ENCODE measurements at regions not wholly inside any gene's neighbourhood (a gene's known extent, or its start where the extent isn't known, plus 50 kb on each side); places are given as distances from the start of the nearest gene placed in this dataset.
A peak's percentile ranks its signal among the peaks of the same experiment; 100 is the strongest.

GRCh38 chr6:157757430-157758403 is 65.3 kb upstream of the SNX9 start:
- WGBS, 4 donors, result 90 to 94% (median 92%) methylated on average over 7 of the region's 7 CpGs
- H3K27ac ChIP-seq, result peak overlapping the region in 1 of 12 donors; percentile 8

DNA sequence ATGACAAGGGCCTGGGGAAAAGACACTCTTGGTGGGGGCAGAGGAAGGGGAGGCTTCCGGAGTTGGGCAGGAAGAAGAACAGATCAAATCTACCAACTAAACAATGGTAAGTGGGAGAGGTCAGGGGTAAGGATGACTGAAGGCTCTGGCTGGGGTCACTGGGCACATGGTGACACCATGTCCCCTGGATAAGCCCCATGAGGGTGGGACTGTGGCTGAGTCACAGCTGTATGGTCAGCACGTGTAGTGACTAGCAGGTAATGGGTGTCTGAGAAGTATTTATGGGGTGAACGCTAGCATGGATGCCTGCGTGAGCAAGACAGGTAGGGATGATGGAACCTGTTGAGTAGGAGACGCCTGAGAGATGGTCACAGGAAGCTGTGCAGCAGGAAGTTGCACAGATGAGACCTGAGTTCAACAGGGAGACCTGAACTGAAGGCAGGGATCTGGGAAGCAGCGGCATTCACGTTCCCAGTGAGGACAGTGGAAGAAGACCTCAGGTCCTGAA is 64.5 kb upstream of the SNX9 start:
- no peak for TF ChIP-seq POLR2A (IDR thresholded peaks at IDR 0.05)
- TF ChIP-seq, protein P1, sequence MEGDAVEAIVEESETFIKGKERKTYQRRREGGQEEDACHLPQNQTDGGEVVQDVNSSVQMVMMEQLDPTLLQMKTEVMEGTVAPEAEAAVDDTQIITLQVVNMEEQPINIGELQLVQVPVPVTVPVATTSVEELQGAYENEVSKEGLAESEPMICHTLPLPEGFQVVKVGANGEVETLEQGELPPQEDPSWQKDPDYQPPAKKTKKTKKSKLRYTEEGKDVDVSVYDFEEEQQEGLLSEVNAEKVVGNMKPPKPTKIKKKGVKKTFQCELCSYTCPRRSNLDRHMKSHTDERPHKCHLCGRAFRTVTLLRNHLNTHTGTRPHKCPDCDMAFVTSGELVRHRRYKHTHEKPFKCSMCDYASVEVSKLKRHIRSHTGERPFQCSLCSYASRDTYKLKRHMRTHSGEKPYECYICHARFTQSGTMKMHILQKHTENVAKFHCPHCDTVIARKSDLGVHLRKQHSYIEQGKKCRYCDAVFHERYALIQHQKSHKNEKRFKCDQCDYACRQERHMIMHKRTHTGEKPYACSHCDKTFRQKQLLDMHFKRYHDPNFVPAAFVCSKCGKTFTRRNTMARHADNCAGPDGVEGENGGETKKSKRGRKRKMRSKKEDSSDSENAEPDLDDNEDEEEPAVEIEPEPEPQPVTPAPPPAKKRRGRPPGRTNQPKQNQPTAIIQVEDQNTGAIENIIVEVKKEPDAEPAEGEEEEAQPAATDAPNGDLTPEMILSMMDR (IDR thresholded peaks at IDR 0.05), result no peak
- Histone ChIP-seq H3K36me3 (no peaks in the 10 kb centered on the region), H3K4me3 (no peak overlapping the region), H3K27ac (no peak overlapping the region), H3K4me1 (peaks cover 3 to 59% (median 23%) of the 10 kb centered on the region in 12 donors), H3K9me3 (no peaks in the 10 kb centered on the region), H3K27me3 (no peaks in the 10 kb centered on the region)
- intact Hi-C loops (cut with DNase I), result loop anchor here in 8 of 10 donors (5.0 to 10.0 kb wide), 6 partner anchors 91 to 314 kb away; no protein-coding TSS in a partner anchor
- 74 to 83% (median 80%) methylated on average over 7 of the region's 7 CpGs for WGBS, 4 donors
- DNase-seq, result no peak
- ATAC-seq, result peak in 2 of 4 donors; percentile 16 to 33

More at GRCh38 chr6:157757430-157758403, 65.3 kb upstream of the SNX9 start:
- intact Hi-C loops (cut with DNase I), result loop anchor here (2.0 to 10.0 kb wide), 8 partner anchors 90 to 315 kb away; no protein-coding TSS in a partner anchor
- Histone ChIP-seq H3K4me1 (peaks cover 0 to 50% (median 16%) of the 10 kb centered on the region in 12 donors), H3K9me3 (peaks cover 0 to 4% (median 0%) of the 10 kb centered on the region in 12 donors), H3K36me3 (no peaks in the 10 kb centered on the region), H3K4me3 (no peak overlapping the region), H3K27me3 (no peaks in the 10 kb centered on the region)
- ATAC-seq, result no peak
- TF ChIP-seq POLR2A (IDR thresholded peaks at IDR 0.05), result no peak
- TF ChIP-seq, protein P1 (IDR thresholded peaks at IDR 0.05), result no peak
- no peak for DNase-seq

- Histone ChIP-seq H3K9me3 (no peaks in the 10 kb centered on the region), H3K27me3 (no peaks in the 10 kb centered on the region), H3K4me1 (peaks cover 3 to 63% (median 28%) of the 10 kb centered on the region in 12 donors), H3K27ac (no peak overlapping the region), H3K4me3 (no peak overlapping the region), H3K36me3 (no peaks in the 10 kb centered on the region)
- TF ChIP-seq, protein P1 (IDR thresholded peaks at IDR 0.05), result no peak
- TF ChIP-seq POLR2A (IDR thresholded peaks at IDR 0.05), result no peak
- intact Hi-C loops (cut with DNase I), result loop anchor here in 8 of 10 donors (5.0 to 10.0 kb wide), 6 partner anchors 92 to 313 kb away; no protein-coding TSS in a partner anchor
- no peak for ATAC-seq
- no peak for DNase-seq
- WGBS, 4 donors, result 90 to 98% (median 95%) methylated on average over 4 of the region's 4 CpGs
Measured at GRCh38 chr6:157759028-157759427, 64.0 kb upstream of the SNX9 start.

DNA sequence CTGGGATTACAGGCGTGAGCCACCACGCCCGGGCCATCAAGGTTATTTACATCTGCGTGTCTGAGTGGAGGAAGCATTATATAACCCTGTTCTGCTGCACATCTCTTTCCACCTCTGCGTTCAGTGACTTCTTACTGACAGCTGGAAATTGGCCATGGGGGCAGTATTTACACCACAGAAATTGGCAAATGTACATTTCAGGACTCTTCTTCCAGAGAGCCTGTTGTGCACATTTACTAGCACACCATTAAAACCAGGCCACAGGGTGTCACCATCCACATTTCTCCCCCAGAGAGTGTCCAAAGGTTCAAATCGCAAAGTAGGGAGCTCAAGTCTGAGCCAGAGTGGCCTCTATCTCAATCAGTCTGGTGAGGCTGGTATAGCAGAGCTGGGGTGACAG is 62.9 kb upstream of the SNX9 start:
- H3K9me3 ChIP-seq, result no peaks in the 10 kb centered on the region
- ATAC-seq, result no peak
- H3K27me3 ChIP-seq, result no peaks in the 10 kb centered on the region
- H3K36me3 ChIP-seq, result no peaks in the 10 kb centered on the region
- H3K4me1 ChIP-seq, result peaks cover 8 to 74% (median 36%) of the 10 kb centered on the region in 12 donors
- 96 to 99% (median 98%) methylated on average over 6 of the region's 6 CpGs for WGBS, 4 donors
- H3K4me3 ChIP-seq, result no peak overlapping the region
- peak overlapping the region in 3 of 12 donors; percentile 34 to 72 (median 39) for H3K27ac ChIP-seq
- DNase-seq, result no peak
- intact Hi-C loops (cut with DNase I), result loop anchor here in 5 of 10 donors (5.0 to 10.0 kb wide), 3 partner anchors 62 to 305 kb away; partner anchors contain the start of gene SNX9 (in 5 of the 5)
- TF ChIP-seq, protein P1 (IDR thresholded peaks at IDR 0.05), result no peak
- no peak for TF ChIP-seq POLR2A (IDR thresholded peaks at IDR 0.05)
